IMR-90 (cell line): ENCODE measurements at regions not wholly inside any gene's neighbourhood (a gene's known extent, or its start where the extent isn't known, plus 50 kb on each side); places are given as distances from the start of the nearest gene placed in this dataset.

Source experiments
- ATAC-seq: fragments of 200-7000 bp; cut with Tn5 transposase; 2 replicates; pipeline ENCODE4 v1.9.1; 2020; ENCODE audit warnings: low read depth, mild to moderate bottlenecking, moderate library complexity
- BruUV-seq: library from RNA; stranded (reverse); fragments of 400-500 nt; replicated peaks from 2 replicates; lab custom pipeline; 2021; lab: Mats Ljungman, UMichigan
- CTCF ChIA-PET: fragments of 300-600 bp; formaldehyde crosslinking; extraction: SDS; loops from one replicate; lab custom pipeline; 2021; ENCODE audit warnings: antibody characterized with exemption; lab: Yijun Ruan, JAX
- POLR2A ChIA-PET: fragments of 300-600 bp; sonication (Branson Sonifier 250); formaldehyde crosslinking; loops from one replicate; lab custom pipeline; 2022; ENCODE audit warnings: antibody characterized with exemption; ENCODE audit not compliant: unreplicated experiment; lab: Charles Lee
- DNase-seq: peaks from one replicate; pipeline ENCODE4 v3.0.0; 2013
- H2AFZ ChIP-seq: replicated peaks from 2 replicates; pipeline ENCODE3; 2013; ENCODE audit warnings: low read length, mild to moderate bottlenecking; ENCODE audit not compliant: poor library complexity
- H2AK5ac ChIP-seq: 2 replicates; pipeline ENCODE4 v1.6.1; 2013; ENCODE audit warnings: low read depth, low read length, inconsistent platforms
- H2AK9ac ChIP-seq: replicated peaks from 2 replicates; pipeline ENCODE3; 2013; ENCODE audit warnings: mild to moderate bottlenecking, low read depth, low read length, moderate library complexity; ENCODE audit not compliant: poor library complexity
- H2BK120ac ChIP-seq: 2 replicates; pipeline ENCODE4 v1.6.1; 2013; ENCODE audit warnings: low read depth, low read length, inconsistent platforms
- H2BK15ac ChIP-seq: 3 replicates; pipeline ENCODE4 v1.6.1; 2013; ENCODE audit warnings: low read depth, low read length, inconsistent platforms
- H2BK20ac ChIP-seq: 2 replicates; pipeline ENCODE4 v1.6.1; 2013; ENCODE audit warnings: low read depth, mild to moderate bottlenecking, inconsistent platforms, low read length, moderate library complexity
- H2BK5ac ChIP-seq: 2 replicates; pipeline ENCODE4 v1.6.1; 2013; ENCODE audit warnings: mild to moderate bottlenecking, low read depth, low read length, inconsistent platforms; ENCODE audit not compliant: poor library complexity, severe bottlenecking
- H3K14ac ChIP-seq: replicated peaks from 2 replicates; pipeline ENCODE4 v1.6.1; 2013; ENCODE audit warnings: low read depth, low read length, inconsistent platforms
- H3K18ac ChIP-seq: 2 replicates; pipeline ENCODE4 v1.6.1; 2013; ENCODE audit warnings: low read depth, low read length, control low read depth
- H3K23ac ChIP-seq: 2 replicates; pipeline ENCODE4 v1.6.1; 2013; ENCODE audit warnings: low read depth, low read length, inconsistent platforms
- H3K27ac ChIP-seq: 2 replicates; pipeline ENCODE4 v1.5.1; 2013; ENCODE audit warnings: mild to moderate bottlenecking, control low read depth, low read length; ENCODE audit not compliant: insufficient read depth
- H3K27me3 ChIP-seq: 2 replicates; pipeline ENCODE4 v1.6.1; 2013; ENCODE audit warnings: low read length; ENCODE audit not compliant: control insufficient read depth, insufficient read depth
- H3K36me3 ChIP-seq: 2 replicates; pipeline ENCODE4 v1.6.1; 2013; ENCODE audit warnings: low read length, mixed read lengths; ENCODE audit not compliant: control insufficient read depth, insufficient read depth
- H3K4ac ChIP-seq: 2 replicates; pipeline ENCODE4 v1.6.1; 2013; ENCODE audit warnings: low read depth, low read length, inconsistent platforms
- H3K4me1 ChIP-seq: 2 replicates; pipeline ENCODE4 v1.6.1; 2013; ENCODE audit warnings: low read length, mixed read lengths; ENCODE audit not compliant: control insufficient read depth, insufficient read depth
- H3K4me2 ChIP-seq: 2 replicates; pipeline ENCODE4 v1.6.1; 2013; ENCODE audit warnings: low read depth, mild to moderate bottlenecking, control low read depth, low read length, moderate library complexity
- H3K4me3 ChIP-seq: 2 replicates; pipeline ENCODE4 v1.5.1; 2013; ENCODE audit warnings: low read depth, mild to moderate bottlenecking, control low read depth, low read length, moderate library complexity; ENCODE audit not compliant: insufficient read depth
- H3K56ac ChIP-seq: 2 replicates; pipeline ENCODE4 v1.6.1; 2013; ENCODE audit warnings: low read length, inconsistent platforms; ENCODE audit not compliant: insufficient read depth; ENCODE audit errors: extremely low read depth
- H3K79me1 ChIP-seq, 2 experiments: 2 replicates each; pipeline ENCODE4 v1.6.1; 2013; ENCODE audit warnings: low read length in 2 of 2, inconsistent platforms in 1 of 2, low read depth in 1 of 2
- H3K9ac ChIP-seq: 2 replicates; pipeline ENCODE4 v1.6.1; 2013; ENCODE audit warnings: low read depth, low read length, control low read depth
- H3K9me1 ChIP-seq: 2 replicates; pipeline ENCODE4 v1.6.1; 2013; ENCODE audit warnings: low read length, inconsistent platforms; ENCODE audit not compliant: insufficient read depth
- H3K9me3 ChIP-seq: 2 replicates; pipeline ENCODE4 v1.6.1; 2013; ENCODE audit warnings: low read length; ENCODE audit not compliant: control insufficient read depth, insufficient read depth
- H4K20me1 ChIP-seq: 2 replicates; pipeline ENCODE4 v1.6.1; 2013; ENCODE audit warnings: low read length, inconsistent platforms; ENCODE audit not compliant: insufficient read depth
- H4K5ac ChIP-seq: 2 replicates; pipeline ENCODE4 v1.6.1; 2013; ENCODE audit warnings: mild to moderate bottlenecking, low read depth, low read length, control low read depth
- H4K8ac ChIP-seq, 2 experiments: 2 replicates each; pipeline ENCODE4 v1.6.1; 2013; ENCODE audit warnings: low read depth in 2 of 2, low read length in 2 of 2, control low read depth in 1 of 2, inconsistent platforms in 1 of 2
- H4K91ac ChIP-seq: 2 replicates; pipeline ENCODE4 v1.6.1; 2013; ENCODE audit warnings: low read depth, low read length, inconsistent platforms; ENCODE audit not compliant: insufficient read depth
- BHLHE40 ChIP-seq: fragments of 150-350 bp; IDR thresholded peaks from 2 replicates; pipeline ENCODE4 v1.6.1; 2016; ENCODE audit warnings: mild to moderate bottlenecking, low read depth, low read length
- CHD1 ChIP-seq: IDR thresholded peaks from 2 replicates; pipeline ENCODE4 v1.6.1; 2012; ENCODE audit warnings: low read depth, low read length, improper control_type of control experiment
- MAFK ChIP-seq: IDR thresholded peaks from 2 replicates; pipeline ENCODE4 v1.6.1; 2012; ENCODE audit warnings: low read depth, low read length, improper control_type of control experiment
- POLR2A ChIP-seq: IDR thresholded peaks from 2 replicates; pipeline ENCODE4 v1.6.1; 2012; ENCODE audit warnings: mild to moderate bottlenecking, low read depth, low read length
- RAD21 ChIP-seq: IDR thresholded peaks from 2 replicates; pipeline ENCODE4 v1.6.1; 2012; ENCODE audit warnings: low read length, improper control_type of control experiment
- WGBS, 2 experiments: methylation state at CpG; one replicate each; pipeline versions ENCODE4 v1.1.5 to v1.1.7; 2013; ENCODE audit warnings: missing lambda C conversion rate in 2 of 2; ENCODE audit not compliant: insufficient read length in 1 of 2; ENCODE audit errors: extremely low coverage in 2 of 2; 5-methylcytosine and 5-hydroxymethylcytosine counted together
- dilution Hi-C: fragments of 300-500 bp; cut with HindIII; formaldehyde crosslinking; loops from one replicate; pipeline ENCODE4 v1.14.3; 2018; ENCODE audit warnings: low sequenced_read_pairs; ENCODE audit not compliant: unreplicated experiment
- in situ Hi-C: fragments of 300-500 bp; cut with MboI; formaldehyde crosslinking; loops from 3 replicates; pipeline ENCODE4 v1.14.3; 2019; ENCODE audit warnings: low sequenced_read_pairs, inconsistent platforms, mixed read lengths
- intact Hi-C: fragments of 100-400 bp; cut with micrococcal nuclease; formaldehyde crosslinking; loops from 2 replicates; pipeline ENCODE4 v1.10.0; 2022
- TF ChIP-seq, protein P1 (sequence below): fragments of 150-350 bp; IDR thresholded peaks from 2 replicates; pipeline ENCODE4 v1.6.1; 2017; ENCODE audit warnings: mild to moderate bottlenecking, antibody characterized with exemption, low read length, low read depth

DNA sequence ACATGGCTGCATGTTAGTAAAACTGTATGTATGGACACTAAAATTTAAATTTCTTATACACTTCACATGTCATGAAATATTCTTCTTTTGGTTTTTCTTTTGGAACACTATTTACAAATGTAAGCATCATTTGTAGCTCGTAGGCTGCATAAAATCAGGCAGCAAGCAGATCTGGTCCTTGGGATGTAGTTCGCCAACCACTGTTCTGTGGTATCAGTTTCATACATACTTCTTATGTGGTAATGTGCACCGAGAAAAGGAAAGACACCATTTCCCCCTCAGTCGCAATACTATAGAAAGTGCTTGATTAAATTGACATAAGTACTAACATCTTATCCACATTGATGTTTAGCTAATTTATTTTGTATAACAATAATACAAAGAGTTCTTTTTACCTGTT, 274.4 kb upstream of the VCX start:
- no peak overlapping the region for H3K14ac ChIP-seq

More for the DNA sequence above, 274.4 kb upstream of the VCX start:
- H3K9me1 ChIP-seq = no peaks in the 10 kb centered on the region
- dilution Hi-C loops = no loop called here
- no peak overlapping the region for H4K8ac ChIP-seq
- no peak overlapping the region for H2AK9ac ChIP-seq
- no peak overlapping the region for H3K4me2 ChIP-seq
- H4K91ac ChIP-seq = no peak overlapping the region
- H3K23ac ChIP-seq = no peak overlapping the region
- no peaks in the 10 kb centered on the region for H3K36me3 ChIP-seq
- H3K9me3 ChIP-seq = peaks cover 4% of the 10 kb centered on the region; the same call in 1 of the 2 replicates
- no peaks in the 10 kb centered on the region for H3K79me1 ChIP-seq
- BruUV-seq = no TSS peak
- no peak overlapping the region for H2BK120ac ChIP-seq
- H2BK20ac ChIP-seq = no peak overlapping the region
- no peak overlapping the region for H3K4me3 ChIP-seq
- no CpG with 5 or more reads among the region's 4 CpGs for WGBS, 2 experiments
- H3K56ac ChIP-seq = no peak overlapping the region
- no peak overlapping the region for H2AK5ac ChIP-seq
- DNase-seq = no peak
- H4K20me1 ChIP-seq = no peaks in the 10 kb centered on the region
- no peak overlapping the region for H2AFZ ChIP-seq
- H4K5ac ChIP-seq = no peak overlapping the region
- ChIA-PET CTCF (no interaction called here), POLR2A (no interaction called here)
- H3K4me1 ChIP-seq = no peaks in the 10 kb centered on the region
- H2BK5ac ChIP-seq = no peak overlapping the region
- H3K27me3 ChIP-seq = no peaks in the 10 kb centered on the region
- ATAC-seq = no peak
- in situ Hi-C loops = no loop called here
- no peak for TF ChIP-seq RAD21
- no peak for TF ChIP-seq CHD1
- no peak for TF ChIP-seq MAFK
- TF ChIP-seq POLR2A = no peak
- no peak for TF ChIP-seq BHLHE40
- TF ChIP-seq, protein P1, sequence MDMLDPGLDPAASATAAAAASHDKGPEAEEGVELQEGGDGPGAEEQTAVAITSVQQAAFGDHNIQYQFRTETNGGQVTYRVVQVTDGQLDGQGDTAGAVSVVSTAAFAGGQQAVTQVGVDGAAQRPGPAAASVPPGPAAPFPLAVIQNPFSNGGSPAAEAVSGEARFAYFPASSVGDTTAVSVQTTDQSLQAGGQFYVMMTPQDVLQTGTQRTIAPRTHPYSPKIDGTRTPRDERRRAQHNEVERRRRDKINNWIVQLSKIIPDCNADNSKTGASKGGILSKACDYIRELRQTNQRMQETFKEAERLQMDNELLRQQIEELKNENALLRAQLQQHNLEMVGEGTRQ = no peak
- H3K18ac ChIP-seq = no peak overlapping the region
- no peak overlapping the region for H2BK15ac ChIP-seq
- intact Hi-C loops = no loop called here
- H3K4ac ChIP-seq = no peak overlapping the region
- H3K9ac ChIP-seq = no peak overlapping the region
- H3K27ac ChIP-seq = no peak overlapping the region
